H1 (cell line): ENCODE measurements at regions not wholly inside any gene's neighbourhood (a gene's known extent, or its start where the extent isn't known, plus 50 kb on each side); places are given as distances from the start of the nearest gene placed in this dataset.

Source experiments
- CHD2 ChIP-seq: IDR thresholded peaks from 2 replicates; pipeline ENCODE4 v1.6.1; 2012; ENCODE audit warnings: low read length, improper control_type of control experiment
- MAFK ChIP-seq: IDR thresholded peaks from 2 replicates; pipeline ENCODE4 v1.6.1; 2012; ENCODE audit warnings: low read depth, mild to moderate bottlenecking, improper control_type of control experiment, low read length
- TF ChIP-seq, protein P1 (sequence below): fragments of 300-600 bp; sonication (generic); IDR thresholded peaks from 2 replicates; pipeline ENCODE4 v1.7.1; 2012; ENCODE audit warnings: low read length, moderate library complexity, mild to moderate bottlenecking, inconsistent platforms; ENCODE audit not compliant: insufficient replicate concordance
- TF ChIP-seq, protein P2 (sequence below): IDR thresholded peaks from 2 replicates; pipeline ENCODE4 v1.6.1; 2012; ENCODE audit warnings: inconsistent platforms
- TF ChIP-seq, protein P3 (sequence below), 3 experiments: IDR thresholded peaks; 1 replicate in 2 of 3; 2 replicates in 1 of 3; pipeline versions ENCODE4 v1.5.1 to v1.6.1; 2011; ENCODE audit warnings: low read length in 3 of 3, mild to moderate bottlenecking in 3 of 3, inconsistent platforms in 2 of 3, low read depth in 1 of 3, moderate library complexity in 1 of 3; ENCODE audit not compliant: insufficient read depth in 1 of 3; ENCODE audit errors: control extremely low read depth in 1 of 3

DNA sequence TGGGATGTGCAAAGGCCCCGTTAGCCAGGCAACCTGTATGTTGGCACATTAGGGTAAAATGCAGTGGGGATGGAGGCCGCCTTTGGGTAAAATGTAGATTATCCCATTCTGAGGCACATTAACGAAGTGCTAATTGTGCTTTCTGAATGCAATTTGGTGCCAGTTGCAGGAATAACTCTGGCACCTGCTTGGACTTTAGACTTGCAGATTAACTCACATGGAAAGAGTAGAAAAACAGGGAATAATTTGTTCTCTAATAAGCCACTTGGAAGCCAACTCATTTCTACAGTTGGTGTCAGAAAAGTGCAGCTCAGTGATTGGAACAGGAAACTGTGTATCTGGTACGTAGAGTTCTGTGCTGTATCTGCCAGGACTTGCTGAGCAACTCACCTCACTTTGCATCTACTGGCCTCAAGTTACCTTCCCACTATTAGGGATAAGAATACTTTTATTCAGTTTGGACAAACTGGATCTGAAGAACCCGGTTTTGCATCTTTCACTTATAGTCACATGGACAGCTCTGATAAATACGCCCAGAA lies 377.4 kb upstream of the PODXL start (continued):
- TF ChIP-seq, protein P1, sequence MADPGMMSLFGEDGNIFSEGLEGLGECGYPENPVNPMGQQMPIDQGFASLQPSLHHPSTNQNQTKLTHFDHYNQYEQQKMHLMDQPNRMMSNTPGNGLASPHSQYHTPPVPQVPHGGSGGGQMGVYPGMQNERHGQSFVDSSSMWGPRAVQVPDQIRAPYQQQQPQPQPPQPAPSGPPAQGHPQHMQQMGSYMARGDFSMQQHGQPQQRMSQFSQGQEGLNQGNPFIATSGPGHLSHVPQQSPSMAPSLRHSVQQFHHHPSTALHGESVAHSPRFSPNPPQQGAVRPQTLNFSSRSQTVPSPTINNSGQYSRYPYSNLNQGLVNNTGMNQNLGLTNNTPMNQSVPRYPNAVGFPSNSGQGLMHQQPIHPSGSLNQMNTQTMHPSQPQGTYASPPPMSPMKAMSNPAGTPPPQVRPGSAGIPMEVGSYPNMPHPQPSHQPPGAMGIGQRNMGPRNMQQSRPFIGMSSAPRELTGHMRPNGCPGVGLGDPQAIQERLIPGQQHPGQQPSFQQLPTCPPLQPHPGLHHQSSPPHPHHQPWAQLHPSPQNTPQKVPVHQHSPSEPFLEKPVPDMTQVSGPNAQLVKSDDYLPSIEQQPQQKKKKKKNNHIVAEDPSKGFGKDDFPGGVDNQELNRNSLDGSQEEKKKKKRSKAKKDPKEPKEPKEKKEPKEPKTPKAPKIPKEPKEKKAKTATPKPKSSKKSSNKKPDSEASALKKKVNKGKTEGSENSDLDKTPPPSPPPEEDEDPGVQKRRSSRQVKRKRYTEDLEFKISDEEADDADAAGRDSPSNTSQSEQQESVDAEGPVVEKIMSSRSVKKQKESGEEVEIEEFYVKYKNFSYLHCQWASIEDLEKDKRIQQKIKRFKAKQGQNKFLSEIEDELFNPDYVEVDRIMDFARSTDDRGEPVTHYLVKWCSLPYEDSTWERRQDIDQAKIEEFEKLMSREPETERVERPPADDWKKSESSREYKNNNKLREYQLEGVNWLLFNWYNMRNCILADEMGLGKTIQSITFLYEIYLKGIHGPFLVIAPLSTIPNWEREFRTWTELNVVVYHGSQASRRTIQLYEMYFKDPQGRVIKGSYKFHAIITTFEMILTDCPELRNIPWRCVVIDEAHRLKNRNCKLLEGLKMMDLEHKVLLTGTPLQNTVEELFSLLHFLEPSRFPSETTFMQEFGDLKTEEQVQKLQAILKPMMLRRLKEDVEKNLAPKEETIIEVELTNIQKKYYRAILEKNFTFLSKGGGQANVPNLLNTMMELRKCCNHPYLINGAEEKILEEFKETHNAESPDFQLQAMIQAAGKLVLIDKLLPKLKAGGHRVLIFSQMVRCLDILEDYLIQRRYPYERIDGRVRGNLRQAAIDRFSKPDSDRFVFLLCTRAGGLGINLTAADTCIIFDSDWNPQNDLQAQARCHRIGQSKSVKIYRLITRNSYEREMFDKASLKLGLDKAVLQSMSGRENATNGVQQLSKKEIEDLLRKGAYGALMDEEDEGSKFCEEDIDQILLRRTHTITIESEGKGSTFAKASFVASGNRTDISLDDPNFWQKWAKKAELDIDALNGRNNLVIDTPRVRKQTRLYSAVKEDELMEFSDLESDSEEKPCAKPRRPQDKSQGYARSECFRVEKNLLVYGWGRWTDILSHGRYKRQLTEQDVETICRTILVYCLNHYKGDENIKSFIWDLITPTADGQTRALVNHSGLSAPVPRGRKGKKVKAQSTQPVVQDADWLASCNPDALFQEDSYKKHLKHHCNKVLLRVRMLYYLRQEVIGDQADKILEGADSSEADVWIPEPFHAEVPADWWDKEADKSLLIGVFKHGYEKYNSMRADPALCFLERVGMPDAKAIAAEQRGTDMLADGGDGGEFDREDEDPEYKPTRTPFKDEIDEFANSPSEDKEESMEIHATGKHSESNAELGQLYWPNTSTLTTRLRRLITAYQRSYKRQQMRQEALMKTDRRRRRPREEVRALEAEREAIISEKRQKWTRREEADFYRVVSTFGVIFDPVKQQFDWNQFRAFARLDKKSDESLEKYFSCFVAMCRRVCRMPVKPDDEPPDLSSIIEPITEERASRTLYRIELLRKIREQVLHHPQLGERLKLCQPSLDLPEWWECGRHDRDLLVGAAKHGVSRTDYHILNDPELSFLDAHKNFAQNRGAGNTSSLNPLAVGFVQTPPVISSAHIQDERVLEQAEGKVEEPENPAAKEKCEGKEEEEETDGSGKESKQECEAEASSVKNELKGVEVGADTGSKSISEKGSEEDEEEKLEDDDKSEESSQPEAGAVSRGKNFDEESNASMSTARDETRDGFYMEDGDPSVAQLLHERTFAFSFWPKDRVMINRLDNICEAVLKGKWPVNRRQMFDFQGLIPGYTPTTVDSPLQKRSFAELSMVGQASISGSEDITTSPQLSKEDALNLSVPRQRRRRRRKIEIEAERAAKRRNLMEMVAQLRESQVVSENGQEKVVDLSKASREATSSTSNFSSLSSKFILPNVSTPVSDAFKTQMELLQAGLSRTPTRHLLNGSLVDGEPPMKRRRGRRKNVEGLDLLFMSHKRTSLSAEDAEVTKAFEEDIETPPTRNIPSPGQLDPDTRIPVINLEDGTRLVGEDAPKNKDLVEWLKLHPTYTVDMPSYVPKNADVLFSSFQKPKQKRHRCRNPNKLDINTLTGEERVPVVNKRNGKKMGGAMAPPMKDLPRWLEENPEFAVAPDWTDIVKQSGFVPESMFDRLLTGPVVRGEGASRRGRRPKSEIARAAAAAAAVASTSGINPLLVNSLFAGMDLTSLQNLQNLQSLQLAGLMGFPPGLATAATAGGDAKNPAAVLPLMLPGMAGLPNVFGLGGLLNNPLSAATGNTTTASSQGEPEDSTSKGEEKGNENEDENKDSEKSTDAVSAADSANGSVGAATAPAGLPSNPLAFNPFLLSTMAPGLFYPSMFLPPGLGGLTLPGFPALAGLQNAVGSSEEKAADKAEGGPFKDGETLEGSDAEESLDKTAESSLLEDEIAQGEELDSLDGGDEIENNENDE = no peak
- TF ChIP-seq MAFK (no peak), CHD2 (no peak)
- TF ChIP-seq, protein P2, sequence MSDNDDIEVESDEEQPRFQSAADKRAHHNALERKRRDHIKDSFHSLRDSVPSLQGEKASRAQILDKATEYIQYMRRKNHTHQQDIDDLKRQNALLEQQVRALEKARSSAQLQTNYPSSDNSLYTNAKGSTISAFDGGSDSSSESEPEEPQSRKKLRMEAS = no peak
- TF ChIP-seq, protein P3, sequence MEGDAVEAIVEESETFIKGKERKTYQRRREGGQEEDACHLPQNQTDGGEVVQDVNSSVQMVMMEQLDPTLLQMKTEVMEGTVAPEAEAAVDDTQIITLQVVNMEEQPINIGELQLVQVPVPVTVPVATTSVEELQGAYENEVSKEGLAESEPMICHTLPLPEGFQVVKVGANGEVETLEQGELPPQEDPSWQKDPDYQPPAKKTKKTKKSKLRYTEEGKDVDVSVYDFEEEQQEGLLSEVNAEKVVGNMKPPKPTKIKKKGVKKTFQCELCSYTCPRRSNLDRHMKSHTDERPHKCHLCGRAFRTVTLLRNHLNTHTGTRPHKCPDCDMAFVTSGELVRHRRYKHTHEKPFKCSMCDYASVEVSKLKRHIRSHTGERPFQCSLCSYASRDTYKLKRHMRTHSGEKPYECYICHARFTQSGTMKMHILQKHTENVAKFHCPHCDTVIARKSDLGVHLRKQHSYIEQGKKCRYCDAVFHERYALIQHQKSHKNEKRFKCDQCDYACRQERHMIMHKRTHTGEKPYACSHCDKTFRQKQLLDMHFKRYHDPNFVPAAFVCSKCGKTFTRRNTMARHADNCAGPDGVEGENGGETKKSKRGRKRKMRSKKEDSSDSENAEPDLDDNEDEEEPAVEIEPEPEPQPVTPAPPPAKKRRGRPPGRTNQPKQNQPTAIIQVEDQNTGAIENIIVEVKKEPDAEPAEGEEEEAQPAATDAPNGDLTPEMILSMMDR (IDR thresholded peaks at IDR 0.05; ENCODE audit: control extremely low read depth in 1 of 3, insufficient read depth in 1 of 3, low read depth in 1 of 3, low read length in 3 of 3) = no peak
